ENCODE measurements at regions not wholly inside any gene's neighbourhood (a gene's known extent, or its start where the extent isn't known, plus 50 kb on each side); places are given as distances from the start of the nearest gene placed in this dataset.

- H3K4me3 Mint-ChIP-seq: no peak overlapping the region
- DNase-seq (ENCODE audit: low spot score): no peak
- POLR2A ChIA-PET: no interaction called here
- H3K27me3 Mint-ChIP-seq (ENCODE audit: low read depth): peaks cover 31% of the 10 kb centered on the region
- CTCF ChIA-PET: interaction anchor here (0.6 to 1.3 kb wide), 7 partner anchors 10 to 445 kb away, joined by 3 to 6 read pairs (median 3); no protein-coding TSS in a partner anchor
- TF ChIP-seq TEAD4 (CRISPR knock-in tag; IDR thresholded peaks at IDR 0.05) (no peak), CTCF (IDR thresholded peaks at IDR 0.05) (peak; percentile 61)
- peak; percentile 88 for ATAC-seq
- peaks cover 48% of the 10 kb centered on the region for H3K9me3 Mint-ChIP-seq
- H3K4me1 Mint-ChIP-seq: no peaks in the 10 kb centered on the region
- H3K36me3 Mint-ChIP-seq: peaks cover 21% of the 10 kb centered on the region
- H3K27ac Mint-ChIP-seq: no peak overlapping the region
Observed at GRCh38 chr13:79973533-79973963, 367.4 kb downstream of the SPRY2 start.

- no peak overlapping the region for H3K27ac Mint-ChIP-seq
- peaks cover 44% of the 10 kb centered on the region for H3K27me3 Mint-ChIP-seq (ENCODE audit: low read depth)
- ChIA-PET CTCF (interaction anchor here (1.3 kb wide), 1 partner anchor 14 kb away, joined by 3 read pairs; no protein-coding TSS in a partner anchor), POLR2A (no interaction called here)
- ATAC-seq (no peak), DNase-seq (ENCODE audit: low spot score) (no peak)
- H3K36me3 Mint-ChIP-seq: peaks cover 21% of the 10 kb centered on the region
- H3K9me3 Mint-ChIP-seq: peaks cover 40% of the 10 kb centered on the region
- TF ChIP-seq ZNF281 (CRISPR knock-in tag; IDR thresholded peaks at IDR 0.05): no peak
- no peak for TF ChIP-seq NR3C1 (CRISPR knock-in tag; conservative IDR thresholded peaks at IDR 0.05; ENCODE audit: low read depth)
- no peak for TF ChIP-seq GRHL2 (CRISPR knock-in tag; IDR thresholded peaks at IDR 0.05; ENCODE audit: insufficient replicate concordance, severe bottlenecking)
- no peak for TF ChIP-seq KAT7 (CRISPR knock-in tag; IDR thresholded peaks at IDR 0.05; ENCODE audit: borderline replicate concordance)
- no peak for TF ChIP-seq ZNF219 (CRISPR knock-in tag; IDR thresholded peaks at IDR 0.05; ENCODE audit: borderline replicate concordance)
- TF ChIP-seq PRDM15 (CRISPR knock-in tag; IDR thresholded peaks at IDR 0.05): no peak
- H3K4me1 Mint-ChIP-seq: peaks cover 5% of the 10 kb centered on the region
- no peak overlapping the region for H3K4me3 Mint-ChIP-seq
Observed at GRCh38 chr13:79972066-79972569, 368.8 kb downstream of the SPRY2 start.

GRCh38 chr13:79966493-79966895 lies 374.4 kb downstream of the SPRY2 start:
- Mint-ChIP-seq H3K4me1 (peaks cover 20% of the 10 kb centered on the region), H3K4me3 (no peak overlapping the region), H3K36me3 (peaks cover 16% of the 10 kb centered on the region), H3K27me3 (ENCODE audit: low read depth) (peaks cover 69% of the 10 kb centered on the region), H3K9me3 (peaks cover 25% of the 10 kb centered on the region), H3K27ac (0 out of 2 replicates have a peak overlapping the region, but pooled peaks have one; percentile 80)
- ChIA-PET POLR2A (no interaction called here), CTCF (no interaction called here)
- peak; percentile 32 for DNase-seq (ENCODE audit: low spot score)
- peak; percentile 99 for ATAC-seq
- TF ChIP-seq RORB (CRISPR knock-in tag; IDR thresholded peaks at IDR 0.05) (no peak), GABPB1 (CRISPR knock-in tag; IDR thresholded peaks at IDR 0.05) (no peak), AFF4 (CRISPR knock-in tag; IDR thresholded peaks at IDR 0.05; ENCODE audit: borderline replicate concordance) (no peak), ZNF671 (CRISPR knock-in tag; IDR thresholded peaks at IDR 0.05) (no peak), TEAD4 (CRISPR knock-in tag; IDR thresholded peaks at IDR 0.05) (no peak), RELA (CRISPR knock-in tag; IDR thresholded peaks at IDR 0.05; ENCODE audit: borderline replicate concordance) (no peak), NFE2L1 (CRISPR knock-in tag; IDR thresholded peaks at IDR 0.05) (peak; percentile 90), ATF1 (CRISPR knock-in tag; IDR thresholded peaks at IDR 0.05) (no peak), KAT7 (CRISPR knock-in tag; IDR thresholded peaks at IDR 0.05; ENCODE audit: borderline replicate concordance) (no peak), MLX (CRISPR knock-in tag; IDR thresholded peaks at IDR 0.05) (no peak), EMX1 (CRISPR knock-in tag; IDR thresholded peaks at IDR 0.05) (no peak), IRF2 (CRISPR knock-in tag; IDR thresholded peaks at IDR 0.05; ENCODE audit: borderline replicate concordance, low read depth) (no peak), MYBL2 (CRISPR knock-in tag; IDR thresholded peaks at IDR 0.05) (no peak), FOXP1 (CRISPR knock-in tag; IDR thresholded peaks at IDR 0.05; ENCODE audit: borderline replicate concordance) (no peak)
